Iris pigment epithelial cell (primary cell): ENCODE measurements at regions not wholly inside any gene's neighbourhood (a gene's known extent, or its start where the extent isn't known, plus 50 kb on each side); places are given as distances from the start of the nearest gene placed in this dataset.
A peak's percentile ranks its signal among the peaks of the same experiment; 100 is the strongest.

Experiments
- DNase-seq: peaks from one replicate; pipeline ENCODE4 v3.0.0-alpha.2; 2011; ENCODE audit warnings: low read depth

GRCh38 chr10:88129013-88129412 is 265.6 kb downstream of the PTEN start:
- peak; percentile 47 for DNase-seq

GRCh38 chr10:88130912-88131311 is 267.5 kb downstream of the PTEN start:
- DNase-seq = no peak

GRCh38 chr10:88131511-88132139 is 268.2 kb downstream of the PTEN start:
- DNase-seq = no peak

- no peak for DNase-seq
Observed at GRCh38 chr10:88136712-88137111, 273.3 kb downstream of the PTEN start.

GRCh38 chr10:88138319-88138848 is 275.0 kb downstream of the PTEN start:
- no peak for DNase-seq

- DNase-seq = no peak
Observed at GRCh38 chr10:88147000-88147798, 283.8 kb downstream of the PTEN start.

- no peak for DNase-seq
Observed at GRCh38 chr10:88149906-88150305, 286.5 kb downstream of the PTEN start.

GRCh38 chr10:88150339-88150738 is 286.9 kb downstream of the PTEN start:
- DNase-seq = peak; percentile 82

GRCh38 chr10:88152728-88153133 is 289.3 kb downstream of the PTEN start:
- DNase-seq = peak; percentile 97

- peak; percentile 44 for DNase-seq
Observed at GRCh38 chr10:88154596-88155250, 291.3 kb downstream of the PTEN start.

GRCh38 chr10:88156341-88156740 is 292.9 kb downstream of the PTEN start:
- peak; percentile 85 for DNase-seq

- peak; percentile 92 for DNase-seq
Observed at GRCh38 chr10:88157981-88158465, 294.6 kb downstream of the PTEN start.

GRCh38 chr10:88158526-88159122 is 295.2 kb downstream of the PTEN start:
- no peak for DNase-seq

- peak; percentile 38 for DNase-seq
Observed at GRCh38 chr10:88159127-88159829, 295.9 kb downstream of the PTEN start.

GRCh38 chr10:88161070-88161469 is 297.6 kb downstream of the PTEN start:
- no peak for DNase-seq

GRCh38 chr10:88161756-88162155 is 298.3 kb downstream of the PTEN start:
- DNase-seq = no peak

- no peak for DNase-seq
Observed at GRCh38 chr10:88162852-88163251, 299.4 kb downstream of the PTEN start.

GRCh38 chr10:88163572-88163971 is 300.1 kb downstream of the PTEN start:
- DNase-seq = no peak

- DNase-seq = no peak
Observed at GRCh38 chr10:88164471-88164870, 301.0 kb downstream of the PTEN start.

GRCh38 chr10:88165849-88166271 is 302.4 kb downstream of the PTEN start:
- DNase-seq = peak; percentile 62
